GM23248 (cell line): ENCODE measurements at regions not wholly inside any gene's neighbourhood (a gene's known extent, or its start where the extent isn't known, plus 50 kb on each side); places are given as distances from the start of the nearest gene placed in this dataset.

Source experiments
- EZH2 ChIP-seq: fragments of 200-600 bp; sonication (generic); IDR thresholded peaks from 2 replicates; pipeline ENCODE4 v1.6.1; 2018; ENCODE audit warnings: antibody characterized with exemption, mild to moderate bottlenecking; ENCODE audit not compliant: insufficient read depth, poor library complexity, severe bottlenecking
- EZH2phosphoT487 ChIP-seq: fragments of 200-600 bp; sonication (generic); IDR thresholded peaks from 2 replicates; pipeline ENCODE4 v1.6.1; 2018; ENCODE audit warnings: antibody characterized with exemption, moderate library complexity, mild to moderate bottlenecking, low read depth; ENCODE audit not compliant: insufficient read depth

GRCh38 chr9:22215521-22215920 lies 206.4 kb upstream of the CDKN2B start:
- no peak for TF ChIP-seq EZH2phosphoT487
- TF ChIP-seq EZH2, result no peak
